ENCODE measurements at regions not wholly inside any gene's neighbourhood (a gene's known extent, or its start where the extent isn't known, plus 50 kb on each side); places are given as distances from the start of the nearest gene placed in this dataset.

DNA sequence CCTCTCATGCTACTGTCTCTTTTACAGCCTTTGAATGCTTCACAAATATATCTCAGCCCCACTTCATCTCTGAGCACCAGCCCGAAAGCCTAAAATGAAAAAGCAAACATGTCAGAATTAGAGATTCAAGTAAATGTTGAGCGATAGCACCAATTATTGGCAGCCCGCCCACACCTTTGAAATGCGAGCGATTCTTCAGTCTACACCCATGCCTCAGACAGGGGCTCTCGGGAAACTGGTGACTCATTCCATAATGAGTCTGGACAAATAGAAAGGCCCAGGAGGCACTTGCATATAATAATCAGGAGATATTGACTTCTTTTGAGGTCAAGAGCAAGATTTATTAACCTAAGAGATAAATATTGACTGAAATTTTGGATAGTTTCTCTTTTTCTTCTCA, 487.3 kb upstream of the PTBP2 start:
- TF ChIP-seq, protein P1, sequence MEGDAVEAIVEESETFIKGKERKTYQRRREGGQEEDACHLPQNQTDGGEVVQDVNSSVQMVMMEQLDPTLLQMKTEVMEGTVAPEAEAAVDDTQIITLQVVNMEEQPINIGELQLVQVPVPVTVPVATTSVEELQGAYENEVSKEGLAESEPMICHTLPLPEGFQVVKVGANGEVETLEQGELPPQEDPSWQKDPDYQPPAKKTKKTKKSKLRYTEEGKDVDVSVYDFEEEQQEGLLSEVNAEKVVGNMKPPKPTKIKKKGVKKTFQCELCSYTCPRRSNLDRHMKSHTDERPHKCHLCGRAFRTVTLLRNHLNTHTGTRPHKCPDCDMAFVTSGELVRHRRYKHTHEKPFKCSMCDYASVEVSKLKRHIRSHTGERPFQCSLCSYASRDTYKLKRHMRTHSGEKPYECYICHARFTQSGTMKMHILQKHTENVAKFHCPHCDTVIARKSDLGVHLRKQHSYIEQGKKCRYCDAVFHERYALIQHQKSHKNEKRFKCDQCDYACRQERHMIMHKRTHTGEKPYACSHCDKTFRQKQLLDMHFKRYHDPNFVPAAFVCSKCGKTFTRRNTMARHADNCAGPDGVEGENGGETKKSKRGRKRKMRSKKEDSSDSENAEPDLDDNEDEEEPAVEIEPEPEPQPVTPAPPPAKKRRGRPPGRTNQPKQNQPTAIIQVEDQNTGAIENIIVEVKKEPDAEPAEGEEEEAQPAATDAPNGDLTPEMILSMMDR (optimal IDR thresholded peaks at IDR 0.05 in 1 of 3, IDR thresholded peaks at IDR 0.05 in 1 of 3, conservative IDR thresholded peaks at IDR 0.05 in 1 of 3; ENCODE audit: extremely low read depth in 1 of 3, insufficient read depth in 2 of 3, low read length in 3 of 3): no peak
- no peak for TF ChIP-seq EZH2 (IDR thresholded peaks at IDR 0.05; ENCODE audit: low read length)

Data from keratinocyte (primary cell).